ENCODE measurements at regions not wholly inside any gene's neighbourhood (a gene's known extent, or its start where the extent isn't known, plus 50 kb on each side); places are given as distances from the start of the nearest gene placed in this dataset.

DNA sequence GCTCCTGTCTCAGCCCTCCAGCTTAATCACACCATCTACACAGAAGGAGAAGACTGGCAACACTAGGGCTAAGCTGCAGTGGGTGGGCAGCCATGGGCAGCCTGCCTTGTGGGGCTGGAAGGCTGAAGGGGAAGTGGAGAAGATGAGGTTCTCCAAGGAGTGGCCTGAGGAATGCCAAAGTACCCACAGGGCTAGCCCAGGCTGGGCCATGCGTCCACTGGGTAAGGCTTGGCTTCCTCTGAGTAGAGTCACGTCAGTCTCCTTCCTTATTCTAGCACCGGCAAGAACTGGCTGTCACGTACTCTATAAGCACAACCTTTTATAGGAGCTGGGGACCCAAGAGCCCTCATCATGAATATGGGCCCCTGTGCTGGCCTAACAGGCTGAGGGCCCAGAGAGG is 110.6 kb upstream of the SIRPA start:
- DNase-seq, result no peak

DNA sequence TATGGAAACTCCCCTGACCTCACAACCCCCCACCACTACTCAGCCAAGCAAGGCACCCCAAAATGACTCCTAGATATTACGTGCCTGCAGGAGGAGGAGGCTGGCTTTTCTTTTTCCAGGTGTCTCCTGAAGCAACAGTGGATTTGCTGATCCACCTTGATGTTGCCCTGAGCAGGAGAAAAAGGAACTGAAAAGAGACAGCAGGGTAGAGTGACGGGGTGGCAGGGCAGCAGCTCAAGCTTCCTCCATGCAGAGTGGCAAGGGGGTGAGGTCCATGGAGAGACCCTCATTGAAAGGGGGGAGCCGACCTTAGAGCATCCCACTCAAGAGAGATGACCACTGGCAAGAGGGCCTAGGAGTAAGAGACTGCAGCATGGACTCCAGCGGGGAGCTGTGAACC is 112.0 kb upstream of the SIRPA start:
- no peak for DNase-seq

GRCh38 chr20:1782181-1782580 is 113.0 kb upstream of the SIRPA start:
- no peak for DNase-seq

DNA sequence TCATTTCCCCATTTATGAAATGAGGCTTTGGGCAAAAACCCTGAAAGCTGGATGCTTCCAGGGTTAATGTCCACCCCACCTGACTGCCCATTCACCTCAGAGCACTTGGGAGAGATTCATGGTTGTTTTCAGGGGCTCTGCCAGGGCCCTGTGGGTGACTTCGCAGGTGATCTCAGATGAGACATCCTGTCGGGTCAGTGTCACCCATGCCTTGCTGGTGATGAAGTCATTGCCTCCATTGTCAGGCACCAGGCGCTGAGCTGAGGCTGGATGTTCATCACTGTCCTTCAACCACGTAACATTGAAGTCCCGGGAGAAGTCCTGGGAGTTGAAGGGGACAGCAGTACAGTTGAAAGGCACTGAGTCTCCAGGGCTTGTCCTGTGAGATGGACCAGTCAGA is 115.6 kb upstream of the SIRPA start:
- no peak for DNase-seq

- DNase-seq, result no peak
These were observed 116.9 kb upstream of the SIRPA start for GRCh38 chr20:1778338-1778737.

DNA sequence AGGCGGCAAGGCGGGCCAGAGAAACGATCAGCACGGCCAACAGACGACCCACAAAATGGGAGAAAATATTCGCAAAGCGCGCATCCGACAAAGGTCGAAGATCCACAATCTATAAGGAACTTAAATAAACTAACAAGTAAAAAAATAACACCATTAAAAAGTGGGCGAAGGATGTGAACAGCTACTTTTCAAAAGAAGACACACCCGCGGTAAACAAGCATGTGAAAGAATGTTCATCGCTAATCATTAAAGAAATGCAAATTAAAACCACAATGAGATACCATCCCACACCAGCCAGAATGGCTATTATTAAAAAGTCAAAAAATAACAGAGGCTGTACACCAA is 117.8 kb upstream of the SIRPA start:
- DNase-seq, result no peak

DNA sequence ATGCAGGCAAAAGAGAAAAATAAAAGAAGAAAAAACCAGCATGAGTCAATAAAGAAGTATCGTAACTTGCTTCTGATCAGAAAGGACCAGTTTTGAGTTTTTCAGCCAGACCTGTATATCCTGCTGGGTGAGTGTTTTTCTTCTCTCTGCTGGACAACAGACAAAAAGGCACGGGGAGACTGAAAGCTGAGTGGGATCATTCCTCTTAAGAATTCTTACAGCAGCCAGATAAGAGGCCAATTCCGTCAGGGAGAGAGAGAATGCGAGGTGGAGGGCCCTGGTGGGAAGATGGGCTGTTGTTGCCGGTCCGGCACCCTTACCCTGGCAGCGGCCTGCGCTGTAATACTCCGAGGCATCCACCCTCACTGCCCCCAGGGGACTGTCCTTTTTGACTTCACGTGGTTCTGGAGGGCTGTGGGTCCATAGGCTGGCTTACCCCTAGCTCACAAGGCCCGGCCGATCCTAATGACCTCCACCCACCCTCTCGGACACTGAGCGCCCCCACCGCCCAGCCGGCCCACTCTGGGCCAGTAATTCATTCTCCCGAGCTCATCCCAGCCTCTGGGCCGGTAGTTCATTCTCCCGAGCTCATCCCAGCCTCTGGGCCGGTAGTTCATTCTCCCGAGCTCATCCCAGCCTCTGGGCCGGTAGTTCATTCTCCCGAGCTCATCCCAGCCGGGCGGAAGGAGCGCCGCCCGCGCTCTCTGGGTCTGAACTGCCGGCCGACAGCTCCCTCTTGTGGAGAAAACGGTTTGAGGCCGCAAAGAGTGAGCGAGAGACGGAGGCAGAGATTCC is 118.3 kb upstream of the SIRPA start:
- DNase-seq, result peak; percentile 81

DNA sequence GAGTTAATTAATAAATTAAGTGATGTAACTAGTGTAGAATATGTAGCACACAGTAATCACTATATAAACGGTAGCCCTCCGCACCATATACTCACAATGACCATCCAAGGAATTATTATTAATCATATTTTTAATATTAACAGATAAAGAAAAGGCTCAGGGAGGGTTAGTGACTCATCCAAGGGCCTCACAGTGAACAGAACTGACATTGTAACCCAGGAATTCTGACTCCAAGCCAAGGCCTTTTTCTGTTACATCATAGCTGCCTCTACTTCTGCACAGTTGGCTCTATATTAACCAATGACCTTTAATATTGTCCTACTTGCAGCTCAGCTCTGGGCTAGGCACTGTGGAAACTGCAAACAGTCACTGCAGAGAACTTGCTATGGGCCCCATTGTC is 117.5 kb upstream of the SIRPG start:
- DNase-seq, result no peak

DNA sequence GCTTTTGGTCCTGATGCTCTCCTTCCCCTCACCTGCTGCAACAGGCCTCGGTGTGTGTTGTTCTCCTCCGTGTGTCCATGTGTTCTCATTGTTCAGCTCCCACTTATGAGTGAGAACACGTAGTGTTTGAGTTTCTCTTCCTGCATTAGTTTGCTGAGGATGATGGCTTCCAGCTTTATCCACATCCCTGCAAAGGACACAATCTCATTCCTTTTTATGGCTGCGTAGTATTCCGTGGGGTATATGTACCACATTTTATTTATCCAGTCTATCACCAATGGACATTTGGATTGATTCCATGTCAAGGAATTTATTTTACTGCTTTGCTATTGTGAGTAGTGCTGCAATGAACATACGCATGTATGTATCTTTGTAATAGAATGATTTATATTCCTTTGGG is 116.9 kb upstream of the SIRPG start:
- no peak for DNase-seq

DNA sequence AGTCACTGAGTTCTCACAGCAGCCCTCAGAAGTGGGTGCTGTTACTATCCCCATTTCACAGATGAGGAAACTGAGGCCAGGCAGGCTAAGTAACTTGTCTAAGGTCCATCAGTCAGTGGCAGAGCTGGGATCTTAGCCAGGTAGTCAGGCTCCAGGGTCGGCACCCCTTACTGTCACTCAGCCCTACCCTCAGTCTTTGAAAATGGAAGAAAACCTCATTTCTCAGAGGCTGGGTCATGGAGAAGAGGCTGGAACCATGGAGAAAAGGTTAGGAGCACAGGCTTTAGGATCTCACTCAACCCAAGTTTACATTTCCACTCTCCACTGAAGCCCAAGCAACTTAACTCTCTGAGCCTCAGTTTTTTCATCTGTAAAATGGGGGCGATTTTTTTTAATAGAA is 116.2 kb upstream of the SIRPG start:
- DNase-seq, result no peak

DNA sequence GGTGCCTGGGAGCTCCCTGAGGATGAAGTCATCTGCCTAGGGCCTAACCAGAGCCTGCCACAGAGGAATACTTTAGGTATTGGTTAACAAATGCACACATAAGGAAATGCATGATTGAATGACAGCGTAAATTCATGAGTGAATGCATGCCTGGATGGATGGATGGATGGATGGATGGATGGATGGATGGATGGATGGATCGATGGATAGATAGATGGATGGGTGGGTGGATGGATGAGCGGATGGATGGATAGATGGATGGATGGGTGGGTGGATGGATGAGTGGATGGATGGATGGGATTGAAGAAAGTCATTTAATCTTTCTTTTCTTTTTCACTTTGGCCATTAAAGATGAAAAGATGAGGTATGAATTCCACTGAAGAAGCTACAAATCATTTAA is 111.9 kb upstream of the SIRPG start:
- DNase-seq, result no peak

DNA sequence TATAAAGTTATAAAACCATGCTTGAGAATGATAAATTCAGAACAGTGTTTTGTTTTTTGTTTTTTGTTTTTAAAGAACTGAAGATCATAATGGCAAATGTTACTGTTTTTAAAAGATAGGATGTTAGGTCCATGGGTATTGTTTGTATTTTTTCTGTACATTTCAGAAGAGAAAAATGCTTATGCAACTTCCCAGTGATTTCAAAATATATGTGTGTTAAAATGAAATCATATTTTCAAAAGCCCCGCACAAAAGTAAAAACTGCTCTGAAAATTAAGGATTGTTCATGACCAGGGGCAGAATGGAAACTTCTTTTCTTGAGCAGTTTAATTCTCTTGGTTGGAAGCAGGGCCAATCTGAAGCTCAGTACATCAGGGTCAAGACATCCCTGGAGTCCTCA is 109.2 kb upstream of the SIRPG start:
- no peak for DNase-seq

GRCh38 chr20:1764136-1765033 is 106.8 kb upstream of the SIRPG start:
- DNase-seq, result peak; percentile 73

GRCh38 chr20:1761598-1761997 is 104.0 kb upstream of the SIRPG start:
- no peak for DNase-seq

GRCh38 chr20:1761116-1761515 is 103.5 kb upstream of the SIRPG start:
- no peak for DNase-seq

DNA sequence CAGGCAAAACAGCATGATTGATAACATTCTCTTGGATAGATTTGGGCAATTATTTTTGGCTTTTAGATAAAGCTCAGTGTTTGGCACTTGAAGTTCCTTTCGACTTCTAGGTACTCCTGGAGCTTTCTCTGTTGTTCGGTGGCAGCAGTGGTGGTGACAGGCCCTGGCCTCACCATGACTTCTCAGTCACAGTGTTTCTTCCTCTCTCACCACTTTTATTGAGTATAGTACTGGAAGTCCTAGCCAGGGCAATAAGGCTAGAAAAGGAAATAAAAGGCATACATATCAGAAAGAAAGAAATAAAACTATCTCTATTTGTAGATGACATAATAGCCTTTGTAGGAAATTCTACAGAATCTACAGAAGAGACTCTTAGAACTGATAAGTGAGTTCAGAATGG is 101.2 kb upstream of the SIRPG start:
- no peak for DNase-seq

DNA sequence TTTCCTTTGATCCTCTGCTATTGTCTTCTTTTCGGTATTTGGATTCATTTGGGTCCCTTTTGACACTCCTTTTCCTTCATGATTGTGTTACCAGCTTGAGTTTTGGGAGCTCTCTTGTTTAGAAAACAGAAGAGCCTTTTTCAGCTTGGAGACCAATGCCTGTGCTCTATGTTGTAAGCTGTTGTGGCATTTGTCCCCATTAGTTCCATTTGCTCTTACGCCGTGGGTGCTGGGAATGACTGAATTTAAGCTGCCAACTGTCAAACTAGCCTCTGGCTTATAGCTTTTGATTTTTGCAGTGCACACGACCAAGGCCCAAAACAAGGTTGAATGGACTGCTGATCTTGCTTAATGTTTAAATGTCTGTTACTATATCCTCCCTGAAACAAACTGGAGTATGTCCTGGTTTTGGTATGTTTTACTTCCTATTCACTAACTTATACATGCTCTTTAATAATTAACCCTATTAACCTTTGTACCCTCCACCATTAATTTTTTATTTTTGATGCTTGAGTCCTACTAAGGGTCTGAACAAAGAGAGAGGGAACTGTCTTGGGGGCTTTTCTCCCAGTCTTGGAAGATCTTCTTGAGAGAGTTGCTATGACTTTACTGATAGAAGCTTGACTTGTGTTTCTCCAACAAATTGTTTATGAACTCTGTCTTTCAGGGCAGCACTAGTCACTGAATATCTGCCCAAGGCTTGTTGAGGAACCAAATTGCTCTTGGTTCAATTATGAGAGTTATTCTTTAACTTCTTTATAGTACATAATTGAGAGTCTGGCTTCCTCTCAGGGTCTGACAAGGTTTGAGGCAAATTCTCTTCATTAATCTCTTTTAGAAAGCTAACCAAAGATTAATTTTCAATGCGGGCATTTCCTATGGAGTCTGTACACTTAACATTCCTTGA is 100.3 kb upstream of the SIRPG start:
- no peak for DNase-seq

GRCh38 chr20:1757072-1757471 is 99.5 kb upstream of the SIRPG start:
- no peak for DNase-seq

DNA sequence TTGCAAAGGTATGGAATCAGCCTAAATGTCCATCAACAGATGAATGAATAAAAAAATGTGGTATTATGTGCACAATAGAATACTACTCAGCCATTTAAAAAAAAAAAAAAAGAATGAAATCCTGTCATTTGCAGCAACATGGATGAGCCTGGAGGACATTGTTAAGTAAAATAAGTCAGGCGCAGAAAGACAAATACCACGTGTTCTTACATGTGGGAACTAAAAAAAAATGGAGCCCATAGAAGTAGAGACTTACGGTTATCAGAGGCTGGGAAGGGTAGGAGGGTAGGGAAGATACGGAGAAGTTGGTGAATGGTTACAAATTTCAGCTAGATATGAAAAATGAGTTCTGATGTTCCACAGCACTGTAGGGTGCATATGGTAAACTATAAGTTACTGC is 97.2 kb upstream of the SIRPG start:
- DNase-seq, result no peak

GRCh38 chr20:1754306-1754705 is 96.7 kb upstream of the SIRPG start:
- DNase-seq, result no peak

DNA sequence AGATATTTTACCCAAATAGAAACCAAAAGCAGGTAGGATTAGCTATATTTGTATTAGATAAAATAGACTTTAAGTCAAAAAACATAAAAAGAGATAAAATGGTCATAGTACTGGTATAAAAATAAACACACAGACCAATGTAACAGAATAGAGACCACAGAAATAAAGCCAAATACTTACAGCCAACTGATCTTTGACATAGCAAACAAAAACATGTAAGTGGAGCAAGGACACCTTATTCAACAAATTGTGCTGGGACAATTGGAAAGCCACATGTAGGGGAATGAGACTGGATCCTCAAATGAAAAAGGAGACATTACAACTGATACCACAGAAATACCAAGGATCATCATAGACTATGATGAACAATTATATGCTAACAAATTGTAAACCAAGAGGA is 94.5 kb upstream of the SIRPG start:
- DNase-seq, result no peak

GRCh38 chr20:1748777-1749176 is 91.2 kb upstream of the SIRPG start:
- no peak for DNase-seq

DNA sequence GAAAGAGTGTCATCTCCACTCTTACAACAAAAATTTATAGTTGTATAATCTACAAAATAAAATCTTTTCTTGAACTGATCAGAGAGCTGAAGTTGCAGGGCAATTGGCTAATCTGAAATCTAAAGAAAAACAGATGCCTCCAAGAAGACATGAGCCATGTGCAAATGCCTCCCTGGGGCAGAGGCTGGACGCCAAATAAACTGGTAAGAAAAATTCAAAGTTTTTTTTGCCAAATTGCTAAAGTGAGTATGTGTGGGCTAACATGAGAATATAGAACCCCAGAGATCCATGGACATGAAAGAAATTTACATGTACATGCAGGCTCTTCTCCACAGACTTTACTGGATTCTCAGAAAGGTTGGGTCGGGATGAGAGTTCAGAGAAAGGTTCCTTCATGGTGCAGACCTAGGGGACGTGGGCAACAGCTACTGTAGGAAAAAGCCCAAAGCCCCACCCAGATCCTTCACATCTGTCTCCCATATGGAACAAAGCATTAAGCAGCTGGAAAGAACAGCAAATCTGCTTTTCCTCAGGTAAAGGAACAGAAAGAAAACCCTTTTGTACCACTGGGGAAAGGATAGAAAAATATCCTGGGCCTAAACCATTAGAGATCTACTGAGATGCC is 90.5 kb upstream of the SIRPG start:
- no peak for DNase-seq

Measured in NCI-H1105 (cell line).